HG03064 (cell line): ENCODE measurements at regions not wholly inside any gene's neighbourhood (a gene's known extent, or its start where the extent isn't known, plus 50 kb on each side); places are given as distances from the start of the nearest gene placed in this dataset.

Source experiments
- ATAC-seq: cut with Tn5 transposase; IDR thresholded peaks from one replicate; pipeline ENCODE4 v1.9.1; 2021; ENCODE audit warnings: low read depth; ENCODE audit not compliant: unreplicated experiment

DNA sequence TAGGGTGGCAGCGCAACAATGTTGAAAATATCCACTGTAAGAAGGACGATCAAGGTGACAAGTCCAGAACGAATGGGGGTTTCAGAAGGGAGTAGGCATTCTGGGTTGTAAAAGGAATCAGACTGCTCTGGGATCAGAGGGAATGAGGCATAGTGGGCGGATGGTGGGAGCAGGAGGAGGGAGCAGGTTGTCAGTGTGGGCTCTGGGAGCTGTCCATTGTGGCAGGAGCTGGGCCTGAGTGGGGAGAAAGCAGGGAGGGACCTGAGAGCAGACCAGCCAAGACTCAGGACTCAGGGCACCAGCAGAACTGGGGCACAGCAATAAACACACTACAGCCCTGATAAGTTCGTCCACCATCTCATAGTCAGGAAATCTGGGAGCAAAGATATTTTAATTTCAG lies 292.6 kb upstream of the MKI67 start:
- ATAC-seq = no peak

DNA sequence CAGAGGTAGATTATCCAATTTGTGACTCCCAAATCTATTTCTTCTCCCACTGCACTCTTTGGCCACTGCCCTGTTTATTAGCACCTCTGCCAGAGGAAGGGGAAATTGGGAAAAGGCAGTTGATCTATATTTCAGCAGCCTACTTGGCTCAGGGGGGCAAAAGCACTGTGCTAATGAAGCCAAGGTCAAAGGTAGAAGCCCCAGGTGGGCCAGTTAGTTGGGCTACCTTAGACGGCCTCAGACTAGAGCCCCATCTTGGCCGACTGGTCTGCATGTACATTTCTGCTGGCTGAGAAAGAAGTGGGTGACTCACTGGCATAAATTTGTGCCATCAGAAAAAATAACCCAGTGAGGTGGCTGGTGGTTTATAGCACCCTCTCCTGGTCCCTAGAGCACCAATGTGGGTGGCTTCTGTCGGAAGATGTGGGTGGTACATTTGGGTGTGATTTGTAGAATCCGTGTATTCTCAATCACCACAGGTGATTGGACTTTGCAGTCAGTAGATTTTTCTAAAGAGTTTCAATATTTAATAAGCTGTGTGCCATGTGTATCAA lies 293.3 kb upstream of the MKI67 start:
- no peak for ATAC-seq

DNA sequence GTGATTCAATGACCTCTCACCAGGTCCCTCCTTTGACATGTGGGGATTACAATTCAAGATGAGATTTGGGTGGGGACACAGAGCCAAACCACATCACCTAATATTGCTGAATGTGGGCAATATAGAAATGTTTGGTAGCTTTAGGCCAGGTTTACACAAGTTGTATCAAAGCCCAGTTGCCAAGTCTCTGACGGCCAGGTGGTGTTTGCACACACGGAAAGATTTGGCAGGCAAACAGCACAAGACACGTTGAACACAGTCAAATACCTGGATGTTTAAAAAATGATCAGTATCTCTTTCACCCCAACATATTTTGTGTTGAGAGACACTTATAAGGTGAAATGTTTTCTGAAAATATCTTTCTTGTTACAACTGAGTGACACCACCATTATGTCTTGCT lies 294.4 kb upstream of the MKI67 start:
- no peak for ATAC-seq

DNA sequence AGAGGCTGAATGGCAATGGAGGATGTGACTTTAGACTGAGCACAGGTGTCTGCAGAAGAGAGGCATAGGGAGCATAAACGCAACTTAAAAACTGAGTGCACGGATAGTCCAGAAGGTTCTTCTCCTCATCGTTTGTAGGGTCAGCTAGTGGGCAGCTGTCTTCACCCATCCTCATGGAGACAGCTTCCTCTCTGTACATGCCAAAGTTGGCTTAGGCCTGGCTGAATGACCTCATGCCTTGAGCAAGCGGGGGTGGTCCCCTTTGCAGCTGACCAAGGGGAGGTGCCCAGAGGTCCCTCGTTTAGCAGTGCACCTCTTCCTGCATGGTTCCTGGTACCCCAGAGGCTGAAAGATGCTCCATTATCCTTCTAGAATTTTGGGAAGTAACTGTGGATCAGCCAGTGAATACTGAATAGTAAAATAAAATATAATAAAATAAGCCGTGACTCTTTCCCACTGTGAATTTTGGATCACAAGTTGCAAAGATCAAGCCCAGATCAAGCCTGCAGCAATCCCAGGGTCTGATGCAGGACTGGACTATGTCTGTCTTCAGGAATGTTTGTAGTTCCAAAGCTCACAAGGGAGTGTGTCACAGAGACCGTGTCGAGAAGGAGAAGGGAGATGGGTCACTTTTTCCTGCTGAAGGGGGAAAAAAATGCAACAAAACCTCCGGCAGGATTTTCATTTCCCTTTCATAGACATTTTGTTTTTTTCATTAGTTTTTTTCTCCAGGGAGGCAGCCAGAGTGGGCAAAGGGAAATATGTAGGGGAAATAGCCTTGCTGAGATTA lies 295.3 kb upstream of the MKI67 start:
- ATAC-seq = no peak

DNA sequence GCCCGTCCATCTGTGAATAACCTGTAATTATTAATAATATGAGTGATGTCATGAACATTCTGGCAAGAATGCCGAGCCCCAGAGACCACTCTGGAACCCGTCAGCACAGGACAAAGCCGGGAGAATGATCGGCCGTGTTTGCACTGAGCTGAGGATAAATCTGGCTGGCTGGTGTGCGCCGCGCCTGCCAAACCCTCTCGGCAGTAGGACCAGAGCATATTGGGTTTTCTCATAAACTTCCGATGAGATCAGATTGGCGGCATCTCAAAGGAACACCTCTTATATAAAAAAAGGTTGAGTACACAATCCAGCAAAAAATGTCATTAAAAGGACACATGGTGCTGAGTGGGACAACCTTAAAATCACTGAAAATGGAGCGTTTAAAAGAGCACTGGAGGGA lies 296.0 kb upstream of the MKI67 start:
- ATAC-seq = no peak

DNA sequence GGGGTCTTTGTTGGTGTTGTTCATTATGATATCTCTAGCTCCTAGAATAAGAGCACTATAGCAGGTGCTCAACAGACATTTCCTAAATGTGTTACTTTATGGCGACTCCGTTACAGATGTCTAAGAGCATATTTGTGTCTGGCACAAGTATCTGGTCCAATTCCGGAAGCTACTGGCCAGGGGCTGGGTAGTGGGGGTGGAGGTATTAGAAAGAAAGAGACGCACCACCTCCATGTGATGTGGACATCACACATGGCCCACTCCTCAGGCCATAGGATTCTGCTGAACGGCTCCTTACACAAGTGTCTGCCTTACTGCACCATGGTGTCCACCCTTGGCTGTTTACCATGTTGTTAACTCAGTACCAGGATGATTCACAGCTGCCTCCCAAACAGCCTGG lies 296.8 kb upstream of the MKI67 start:
- ATAC-seq = no peak

DNA sequence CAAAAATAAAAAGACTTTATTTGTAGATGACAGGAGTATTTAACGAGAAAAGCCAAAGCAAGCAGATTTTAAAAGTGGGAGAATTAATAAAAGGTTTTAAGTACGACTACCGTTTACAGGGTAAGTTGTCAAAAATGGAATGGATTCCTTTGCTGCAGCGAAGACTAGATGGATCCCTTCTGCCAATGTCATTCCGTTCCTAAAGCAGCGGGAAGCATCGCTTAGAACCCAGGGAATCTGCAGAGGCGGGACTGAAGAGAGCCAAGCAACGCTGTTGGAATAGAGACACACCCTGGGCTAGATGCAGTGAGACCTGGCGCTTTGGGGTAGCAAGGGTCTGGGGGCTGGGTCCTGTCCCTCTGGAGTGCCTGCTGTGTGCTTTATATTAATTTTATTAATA lies 303.1 kb upstream of the MKI67 start:
- no peak for ATAC-seq

DNA sequence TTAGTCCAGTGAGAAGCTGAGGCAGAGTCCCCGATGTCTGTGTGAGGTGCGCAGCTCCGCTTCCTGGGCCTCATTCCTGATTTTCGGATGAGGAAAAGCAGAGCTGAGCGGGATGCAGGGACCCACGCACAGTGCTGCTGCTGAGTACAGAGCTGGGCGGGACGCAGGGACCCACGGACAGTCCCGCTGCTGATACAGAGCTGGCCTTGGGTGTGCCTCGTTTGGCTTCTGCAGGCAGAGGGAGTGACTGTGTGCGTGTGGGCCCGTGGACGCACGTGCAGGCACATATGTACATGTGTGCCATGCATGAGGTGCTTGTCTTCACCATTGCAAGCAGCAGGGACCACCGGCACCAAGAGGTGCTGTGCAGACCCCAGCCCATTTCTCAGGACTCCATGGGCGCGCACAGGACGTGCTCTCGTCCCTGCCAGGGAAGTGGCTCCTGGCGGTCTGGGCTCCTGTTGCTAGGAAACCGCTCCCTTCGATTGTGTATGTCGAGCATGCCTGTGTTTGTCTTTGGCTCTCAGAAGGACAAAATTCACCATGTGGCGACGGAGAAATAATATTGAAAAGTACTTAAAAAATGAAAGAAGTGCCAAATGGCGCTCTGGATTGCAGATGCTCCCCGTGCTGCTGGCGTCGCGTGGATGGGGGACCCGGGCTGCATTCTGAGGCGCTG lies 303.8 kb upstream of the MKI67 start:
- ATAC-seq = no peak

DNA sequence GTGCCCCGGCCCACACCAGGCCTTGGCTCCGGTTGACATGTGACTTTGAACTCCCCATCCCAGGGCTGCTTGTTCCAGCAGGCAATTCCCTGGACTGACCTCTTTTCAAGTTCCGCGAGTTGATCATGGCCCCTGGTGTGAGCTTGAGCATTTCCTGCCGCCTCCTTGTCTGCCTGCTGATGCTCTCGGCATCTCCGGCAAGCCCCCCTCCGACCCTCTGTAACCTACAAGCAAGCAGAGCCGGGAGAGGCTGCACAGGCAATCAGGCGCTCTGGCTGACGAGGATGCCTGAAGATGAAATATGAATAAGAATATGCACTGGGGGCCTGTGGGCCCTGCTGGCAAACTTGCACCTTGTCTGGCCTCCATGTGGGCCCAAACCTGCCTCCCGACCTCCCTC lies 304.9 kb upstream of the MKI67 start:
- no peak for ATAC-seq

DNA sequence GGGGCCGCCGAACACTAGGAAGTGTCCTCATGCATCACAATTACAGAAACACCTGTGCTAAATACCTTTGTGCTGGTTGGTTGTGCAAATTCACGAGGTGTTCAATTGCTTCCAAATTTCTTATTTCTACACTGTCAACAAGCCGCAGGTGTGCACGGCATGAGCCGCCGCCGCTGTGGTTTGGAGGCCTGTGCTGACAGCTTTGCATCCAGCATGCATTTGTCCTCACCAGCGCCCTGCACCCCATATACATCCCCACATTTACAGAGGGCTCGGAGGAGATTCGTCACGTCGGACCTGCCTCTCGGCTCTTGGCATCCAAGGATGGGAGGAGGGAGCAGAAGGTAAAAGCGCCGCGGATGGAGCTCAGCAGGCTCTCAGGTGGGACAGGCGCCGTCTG lies 305.3 kb upstream of the MKI67 start:
- no peak for ATAC-seq

DNA sequence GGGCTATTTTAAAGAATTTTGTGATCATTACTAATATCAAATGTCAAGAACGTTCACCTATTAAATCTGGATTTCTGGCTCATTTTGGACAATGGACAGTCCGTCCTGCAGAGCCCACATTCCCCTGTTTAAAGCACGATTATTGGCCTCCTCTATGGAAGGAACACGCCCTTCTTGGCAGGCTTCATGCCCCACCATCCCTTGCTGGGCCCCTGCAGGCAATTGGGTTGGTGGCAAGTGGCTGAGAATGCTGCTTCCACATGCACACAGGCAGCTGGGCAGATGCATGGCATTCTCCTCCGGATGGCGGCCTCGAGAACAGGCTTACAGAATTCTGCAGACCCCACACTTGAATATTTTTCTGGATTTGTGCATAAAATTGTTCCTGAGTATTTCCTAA lies 305.8 kb upstream of the MKI67 start:
- ATAC-seq = no peak

DNA sequence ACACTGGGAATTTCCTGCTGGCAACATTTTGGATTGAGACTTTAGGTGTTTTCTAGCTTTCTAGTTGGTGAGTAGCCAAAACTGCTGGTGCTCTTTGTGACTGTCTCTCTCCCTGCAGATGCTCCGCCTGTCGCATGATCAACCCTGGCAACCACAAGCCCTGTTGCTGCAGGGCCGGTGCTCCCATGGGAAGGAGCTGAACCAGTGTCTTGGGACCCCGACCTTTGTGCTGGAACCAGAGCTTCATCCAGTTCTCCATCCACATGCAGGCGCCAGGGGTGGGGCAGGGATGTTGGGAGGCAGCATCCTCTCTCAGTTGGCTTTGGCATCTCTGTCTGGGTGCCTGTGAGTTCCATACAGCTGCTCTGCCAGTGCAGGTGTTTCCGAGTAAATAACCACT lies 306.2 kb upstream of the MKI67 start:
- no peak for ATAC-seq

DNA sequence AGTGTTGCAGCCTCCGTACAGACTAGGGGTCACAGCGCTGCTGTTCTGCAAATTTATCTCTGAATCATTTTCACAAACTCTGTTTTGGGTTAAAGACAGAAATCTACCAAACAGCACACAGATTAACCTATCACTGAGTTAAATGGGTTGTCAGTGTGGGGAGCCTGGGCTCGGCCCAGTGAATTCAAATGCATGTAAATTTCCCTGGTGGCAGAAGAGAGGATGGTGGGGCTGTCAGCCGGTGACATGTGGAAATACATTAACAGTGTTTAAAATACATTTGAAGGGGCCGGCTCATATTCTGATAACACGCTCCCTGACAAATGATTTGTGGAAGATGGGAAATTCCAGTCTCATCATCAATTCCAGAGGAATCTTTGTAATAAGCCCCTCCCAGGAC lies 309.6 kb upstream of the MKI67 start:
- ATAC-seq = no peak

DNA sequence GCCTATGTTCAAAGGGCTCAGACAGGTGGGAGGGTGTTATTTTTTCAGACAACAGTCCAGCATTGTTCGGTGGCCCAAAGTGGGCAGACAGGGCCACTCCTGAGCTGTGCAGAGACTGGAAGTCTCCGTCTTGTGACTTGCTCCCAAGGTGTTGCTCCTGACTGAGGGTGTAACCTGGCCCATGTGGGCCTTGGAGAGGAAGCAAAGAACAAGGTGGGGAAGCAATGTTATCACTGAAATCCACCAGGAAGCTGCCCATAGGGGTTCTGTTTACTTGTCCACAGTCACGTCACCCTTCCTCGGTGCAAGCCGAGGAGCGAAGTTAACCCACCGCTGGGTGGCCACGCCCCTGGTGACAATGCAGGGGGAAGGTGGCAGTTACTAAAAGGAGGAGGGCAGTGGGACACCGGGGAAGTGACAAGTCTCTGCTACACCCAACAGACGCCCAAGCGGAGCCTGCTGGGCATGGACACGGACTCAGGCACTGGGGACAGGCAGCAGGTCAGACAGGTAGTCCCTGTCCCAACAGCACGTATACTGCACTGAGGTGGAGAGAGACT lies 311.6 kb upstream of the MKI67 start:
- no peak for ATAC-seq

DNA sequence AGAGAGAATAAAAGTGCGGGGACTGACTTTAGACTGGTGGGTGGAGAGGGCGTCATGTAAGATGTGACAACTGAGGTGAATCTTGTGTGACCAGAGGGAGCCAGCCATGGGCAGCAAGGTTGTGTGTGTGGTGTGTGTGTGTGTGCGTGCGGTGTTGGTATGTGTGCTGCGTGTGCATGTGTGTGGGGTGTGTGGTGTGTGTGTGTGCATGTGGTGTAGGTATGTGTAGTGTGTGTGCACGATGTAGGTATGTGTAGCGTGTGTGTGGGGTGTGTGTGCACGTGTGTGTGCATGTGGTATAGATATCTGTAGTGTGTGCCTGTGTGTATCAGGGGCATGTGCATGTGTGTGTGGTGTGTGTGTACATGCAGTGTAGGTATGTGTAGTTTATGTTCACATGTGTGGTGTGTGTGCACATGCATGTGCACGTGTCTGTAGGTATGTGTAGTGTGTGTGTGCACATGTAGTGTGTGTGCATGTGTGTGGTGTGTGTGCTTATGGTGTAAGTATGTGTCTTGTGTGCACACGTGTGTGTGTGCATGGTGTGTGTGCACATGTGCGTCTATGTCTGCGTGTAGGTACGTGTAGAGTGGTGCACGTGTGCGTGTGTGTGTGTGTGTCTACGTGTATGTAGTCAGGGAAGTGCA lies 312.3 kb upstream of the MKI67 start:
- no peak for ATAC-seq

DNA sequence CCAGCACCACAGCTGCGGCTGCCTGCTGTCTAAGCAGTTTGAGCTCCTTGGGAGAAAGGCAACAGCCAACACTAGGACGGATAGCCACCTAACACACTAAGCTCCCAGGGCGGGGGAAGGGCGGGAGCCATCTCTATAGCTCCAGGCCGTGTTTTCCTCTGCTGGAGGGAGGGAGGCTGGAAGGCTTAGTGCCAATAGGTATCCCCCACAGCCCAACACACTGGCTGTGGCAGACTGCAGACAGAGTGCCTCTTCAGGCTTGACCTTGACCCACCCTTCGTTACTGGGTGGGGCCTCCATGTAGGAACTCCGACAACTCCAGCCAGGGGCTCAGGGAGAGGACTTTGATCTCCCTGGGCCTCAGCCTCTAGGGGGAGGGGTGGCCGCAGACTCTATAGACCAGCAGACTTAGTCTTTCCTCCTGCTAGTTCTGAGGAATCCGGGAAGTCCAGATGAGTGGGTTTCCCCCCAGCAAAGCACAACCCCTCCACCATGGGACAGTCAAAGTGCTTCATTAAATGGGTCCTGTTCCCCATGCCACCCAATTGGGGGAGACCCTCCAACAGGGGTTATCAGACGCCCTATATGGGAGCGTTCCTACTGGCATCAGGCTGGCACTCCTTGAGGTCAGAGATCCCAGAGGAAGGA lies 314.4 kb upstream of the MKI67 start:
- no peak for ATAC-seq

DNA sequence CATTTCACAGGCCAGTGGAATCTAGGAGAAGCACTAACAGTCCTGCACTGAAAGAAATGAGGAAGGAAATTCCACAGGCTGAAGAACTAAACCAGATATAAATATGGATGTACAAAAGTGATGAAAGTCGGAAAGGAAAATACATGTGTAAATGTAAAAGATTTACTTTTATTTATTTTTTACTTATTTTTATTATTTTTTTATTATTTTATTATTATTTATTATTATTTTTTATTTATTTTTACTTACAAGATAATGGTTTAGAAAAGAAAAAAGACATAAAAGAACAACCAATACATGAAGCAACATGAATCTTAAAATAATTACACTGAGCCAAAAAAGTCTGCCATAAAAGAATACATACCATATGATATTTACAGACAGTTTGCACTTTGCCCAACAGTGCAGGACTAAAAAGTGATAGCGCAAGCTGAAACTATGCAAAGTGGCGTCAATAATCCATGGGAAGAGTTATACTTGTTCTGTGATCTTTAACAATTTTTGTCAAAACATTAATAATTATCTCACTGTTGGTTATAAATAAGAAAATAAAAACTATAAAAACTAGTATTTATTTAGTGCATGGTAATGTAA lies 317.8 kb upstream of the MKI67 start:
- ATAC-seq = no peak

DNA sequence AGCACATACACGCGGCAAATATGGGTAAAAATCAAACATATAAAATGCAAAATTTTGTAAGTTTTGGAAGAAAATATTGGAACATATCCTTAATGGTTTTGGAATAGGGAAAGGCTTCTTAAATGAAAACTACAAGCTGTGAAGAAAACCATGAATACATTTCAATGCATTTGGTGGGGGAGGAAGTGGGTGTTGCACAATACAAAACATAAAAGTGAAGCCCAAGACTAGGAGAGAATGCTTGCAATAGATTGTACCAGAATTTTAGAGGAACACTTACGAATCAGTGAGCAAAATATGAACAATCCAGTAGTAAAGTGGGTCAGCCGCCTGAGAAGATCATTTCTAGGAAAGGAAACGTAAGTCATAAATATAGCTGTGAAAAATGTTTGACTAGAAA lies 322.6 kb upstream of the MKI67 start:
- no peak for ATAC-seq

DNA sequence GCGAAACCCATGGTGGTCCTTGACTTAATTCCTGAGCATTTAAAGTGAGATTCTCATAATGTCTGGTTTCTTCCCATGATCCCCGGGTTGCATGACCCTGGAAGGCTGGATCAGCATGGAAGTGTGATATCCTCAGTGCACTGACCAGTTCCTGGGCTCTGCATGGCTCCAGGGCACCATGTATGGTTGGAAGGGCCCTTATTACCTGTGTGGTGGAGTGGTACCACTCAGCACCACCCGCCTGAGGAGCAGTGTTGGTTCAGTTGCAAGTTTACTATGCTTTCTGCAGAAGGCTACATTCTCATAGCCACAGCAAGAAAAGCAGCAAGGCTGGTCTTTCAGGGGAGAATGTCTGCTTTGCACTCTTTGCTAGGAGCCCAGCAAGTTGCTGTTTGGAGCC lies 325.7 kb upstream of the MKI67 start:
- no peak for ATAC-seq

DNA sequence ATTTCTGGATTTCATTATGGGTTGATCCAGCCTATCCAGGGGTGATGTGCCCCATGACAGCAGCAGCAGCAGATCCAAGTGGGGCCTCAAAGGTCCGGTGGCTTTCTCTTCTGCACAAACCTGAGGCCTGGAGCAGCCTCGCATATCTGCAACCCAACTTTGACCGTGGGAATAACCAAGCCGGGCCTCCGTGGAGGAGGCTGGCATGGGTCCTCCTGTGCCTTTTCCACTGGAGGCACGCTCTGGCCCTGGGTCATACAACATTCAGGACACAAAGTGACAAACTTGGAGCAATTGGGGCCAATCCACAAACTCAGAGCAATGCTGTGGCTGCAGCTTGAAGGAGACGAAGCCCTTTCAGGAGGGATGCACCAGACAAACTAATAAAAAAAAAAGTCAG lies 330.0 kb upstream of the MKI67 start:
- ATAC-seq = no peak
